Activated T-helper 17 cell treated with anti-CD3 and anti-CD28 coated beads, Interleukin-2, amount 50 U/mL, for 72 hours (primary cell): ENCODE measurements at regions not wholly inside any gene's neighbourhood (a gene's known extent, or its start where the extent isn't known, plus 50 kb on each side); places are given as distances from the start of the nearest gene placed in this dataset.

ENCODE experiments used
- ATAC-seq: fragments of 150-1000 bp; cut with Tn5 transposase; replicated peaks from 2 replicates; pipeline ENCODE4 v1.10.0; 2021; ENCODE audit warnings: mild to moderate bottlenecking, moderate library complexity
- H3K27ac Mint-ChIP-seq: one replicate; pipeline ENCODE4 v1.8.0; 2022; ENCODE audit warnings: mixed read lengths
- H3K27me3 Mint-ChIP-seq: one replicate; pipeline ENCODE4 v1.8.0; 2022; ENCODE audit warnings: mixed read lengths
- H3K36me3 Mint-ChIP-seq: one replicate; pipeline ENCODE4 v1.8.0; 2022; ENCODE audit warnings: low read depth, mild to moderate bottlenecking, mixed read lengths
- H3K4me1 Mint-ChIP-seq: one replicate; pipeline ENCODE4 v1.8.0; 2022; ENCODE audit warnings: mixed read lengths
- H3K4me3 Mint-ChIP-seq: one replicate; pipeline ENCODE4 v1.8.0; 2022; ENCODE audit warnings: mild to moderate bottlenecking, mixed read lengths
- H3K9me3 Mint-ChIP-seq: one replicate; pipeline ENCODE4 v1.8.0; 2022; ENCODE audit warnings: mixed read lengths

GRCh38 chr6:167760979-167761793 lies 65.5 kb upstream of the AFDN start:
- no peak overlapping the region for H3K4me3 Mint-ChIP-seq
- ATAC-seq = no peak
- no peaks in the 10 kb centered on the region for H3K4me1 Mint-ChIP-seq
- H3K36me3 Mint-ChIP-seq = no peaks in the 10 kb centered on the region
- peaks cover 5% of the 10 kb centered on the region for H3K27me3 Mint-ChIP-seq
- no peaks in the 10 kb centered on the region for H3K9me3 Mint-ChIP-seq
- no peak overlapping the region for H3K27ac Mint-ChIP-seq

- Mint-ChIP-seq H3K36me3 (no peaks in the 10 kb centered on the region), H3K4me1 (no peaks in the 10 kb centered on the region), H3K27me3 (peaks cover 5% of the 10 kb centered on the region), H3K4me3 (no peak overlapping the region), H3K9me3 (no peaks in the 10 kb centered on the region), H3K27ac (no peak overlapping the region)
- ATAC-seq = no peak
These were observed 64.9 kb upstream of the AFDN start for GRCh38 chr6:167761794-167762258.

GRCh38 chr6:167762259-167762962 lies 64.3 kb upstream of the AFDN start:
- Mint-ChIP-seq H3K27ac (no peak overlapping the region), H3K27me3 (peaks cover 5% of the 10 kb centered on the region), H3K36me3 (no peaks in the 10 kb centered on the region), H3K9me3 (no peaks in the 10 kb centered on the region), H3K4me1 (no peaks in the 10 kb centered on the region), H3K4me3 (no peak overlapping the region)
- ATAC-seq = no peak

GRCh38 chr6:167763056-167763944 lies 63.4 kb upstream of the AFDN start:
- Mint-ChIP-seq H3K4me1 (no peaks in the 10 kb centered on the region), H3K9me3 (no peaks in the 10 kb centered on the region), H3K36me3 (no peaks in the 10 kb centered on the region), H3K4me3 (no peak overlapping the region), H3K27me3 (peaks cover 5% of the 10 kb centered on the region), H3K27ac (no peak overlapping the region)
- no peak for ATAC-seq

GRCh38 chr6:167764215-167764614 lies 62.5 kb upstream of the AFDN start:
- H3K4me1 Mint-ChIP-seq = no peaks in the 10 kb centered on the region
- no peak for ATAC-seq
- H3K36me3 Mint-ChIP-seq = no peaks in the 10 kb centered on the region
- no peak overlapping the region for H3K27ac Mint-ChIP-seq
- H3K4me3 Mint-ChIP-seq = no peak overlapping the region
- peaks cover 4% of the 10 kb centered on the region for H3K27me3 Mint-ChIP-seq
- no peaks in the 10 kb centered on the region for H3K9me3 Mint-ChIP-seq

- H3K27ac Mint-ChIP-seq = no peak overlapping the region
These were observed 61.8 kb upstream of the AFDN start for GRCh38 chr6:167764713-167765479.

GRCh38 chr6:167766986-167767714 lies 59.6 kb upstream of the AFDN start:
- no peak overlapping the region for H3K4me3 Mint-ChIP-seq
- ATAC-seq = no peak
- H3K4me1 Mint-ChIP-seq = no peaks in the 10 kb centered on the region
- H3K9me3 Mint-ChIP-seq = no peaks in the 10 kb centered on the region
- H3K27me3 Mint-ChIP-seq = peaks cover 14% of the 10 kb centered on the region
- H3K36me3 Mint-ChIP-seq = no peaks in the 10 kb centered on the region
- H3K27ac Mint-ChIP-seq = no peak overlapping the region

More at GRCh38 chr6:167764713-167765479, 61.8 kb upstream of the AFDN start:
- Mint-ChIP-seq H3K36me3 (no peaks in the 10 kb centered on the region), H3K4me3 (no peak overlapping the region), H3K27me3 (peaks cover 8% of the 10 kb centered on the region), H3K9me3 (no peaks in the 10 kb centered on the region), H3K4me1 (no peaks in the 10 kb centered on the region)
- no peak for ATAC-seq

- H3K36me3 Mint-ChIP-seq = no peaks in the 10 kb centered on the region
- peaks cover 15% of the 10 kb centered on the region for H3K27me3 Mint-ChIP-seq
- H3K9me3 Mint-ChIP-seq = no peaks in the 10 kb centered on the region
- ATAC-seq = no peak
- H3K4me3 Mint-ChIP-seq = no peak overlapping the region
- H3K4me1 Mint-ChIP-seq = no peaks in the 10 kb centered on the region
- no peak overlapping the region for H3K27ac Mint-ChIP-seq
These were observed 59.0 kb upstream of the AFDN start for GRCh38 chr6:167767715-167768107.

- no peak overlapping the region for H3K4me3 Mint-ChIP-seq
- no peaks in the 10 kb centered on the region for H3K4me1 Mint-ChIP-seq
- peaks cover 18% of the 10 kb centered on the region for H3K27me3 Mint-ChIP-seq
- no peak overlapping the region for H3K27ac Mint-ChIP-seq
- no peak for ATAC-seq
- no peaks in the 10 kb centered on the region for H3K9me3 Mint-ChIP-seq
- no peaks in the 10 kb centered on the region for H3K36me3 Mint-ChIP-seq
These were observed 58.1 kb upstream of the AFDN start for GRCh38 chr6:167768471-167769215.

- H3K27me3 Mint-ChIP-seq = peaks cover 18% of the 10 kb centered on the region
- H3K9me3 Mint-ChIP-seq = no peaks in the 10 kb centered on the region
- H3K36me3 Mint-ChIP-seq = no peaks in the 10 kb centered on the region
- H3K4me3 Mint-ChIP-seq = no peak overlapping the region
- ATAC-seq = no peak
- H3K4me1 Mint-ChIP-seq = no peaks in the 10 kb centered on the region
- H3K27ac Mint-ChIP-seq = no peak overlapping the region
These were observed 57.1 kb upstream of the AFDN start for GRCh38 chr6:167769408-167770190.

- no peaks in the 10 kb centered on the region for H3K36me3 Mint-ChIP-seq
- no peak for ATAC-seq
- H3K27me3 Mint-ChIP-seq = peaks cover 18% of the 10 kb centered on the region
- no peak overlapping the region for H3K4me3 Mint-ChIP-seq
- H3K4me1 Mint-ChIP-seq = no peaks in the 10 kb centered on the region
- no peak overlapping the region for H3K27ac Mint-ChIP-seq
- H3K9me3 Mint-ChIP-seq = no peaks in the 10 kb centered on the region
These were observed 56.3 kb upstream of the AFDN start for GRCh38 chr6:167770291-167770955.

- Mint-ChIP-seq H3K4me3 (no peak overlapping the region), H3K4me1 (no peaks in the 10 kb centered on the region), H3K36me3 (no peaks in the 10 kb centered on the region), H3K27me3 (peaks cover 24% of the 10 kb centered on the region), H3K27ac (no peak overlapping the region), H3K9me3 (no peaks in the 10 kb centered on the region)
- ATAC-seq = no peak
These were observed 51.8 kb upstream of the AFDN start for GRCh38 chr6:167774881-167775280.
